ENCODE measurements at regions not wholly inside any gene's neighbourhood (a gene's known extent, or its start where the extent isn't known, plus 50 kb on each side); places are given as distances from the start of the nearest gene placed in this dataset.

DNA sequence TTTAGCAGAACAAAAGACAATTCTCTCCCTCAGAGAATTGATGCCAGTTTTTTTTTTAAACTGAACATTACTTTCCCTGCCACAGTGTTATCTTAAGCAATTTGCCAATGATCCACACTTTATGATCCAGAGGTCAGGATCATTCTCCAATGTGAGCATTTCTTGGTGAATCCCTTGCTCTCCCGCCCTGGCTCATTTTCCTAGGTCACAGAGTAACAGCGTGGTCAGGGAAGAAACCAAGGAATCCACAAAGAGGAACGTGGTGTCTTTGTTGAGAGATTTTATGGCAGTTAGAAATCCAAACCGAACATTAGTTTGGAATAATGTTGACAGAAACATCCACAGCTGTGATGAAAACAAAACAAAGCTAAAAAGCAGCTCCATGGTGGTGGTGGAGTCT, 250.3 kb downstream of the TTC32 start:
- H2BK15ac ChIP-seq (ENCODE audit: low read depth, low read length) = no peak overlapping the region
- no peaks in the 10 kb centered on the region for H4K20me1 ChIP-seq (ENCODE audit: control insufficient read depth, insufficient read depth, insufficient read length)
- no peak overlapping the region for H2BK20ac ChIP-seq (ENCODE audit: low read depth, low read length, poor library complexity, severe bottlenecking)
- H3K23ac ChIP-seq (ENCODE audit: insufficient read length, low read depth, low read length) = no peak overlapping the region
- 0 out of 2 replicates have a peak, but pooled peaks cover 2% of the 10 kb centered on the region for H3K27me3 ChIP-seq (ENCODE audit: insufficient read depth, low read length)
- H3K27ac ChIP-seq (ENCODE audit: insufficient read length, low read depth, low read length) = no peak overlapping the region
- no CpG with 5 or more reads among the region's 4 CpGs for WGBS (ENCODE audit: extremely low coverage, insufficient read length, low lambda C conversion rate)
- no peak overlapping the region for H3K4me3 Mint-ChIP-seq
- H3K14ac ChIP-seq (ENCODE audit: insufficient read depth, low read length) = no peak overlapping the region
- H3K4me2 ChIP-seq (ENCODE audit: insufficient read depth, insufficient read length, low read length) = no peak overlapping the region
- no peak overlapping the region for H3K56ac ChIP-seq (ENCODE audit: insufficient read length, low read depth, low read length)
- H3K4me1 ChIP-seq (ENCODE audit: insufficient read depth, low read length) = peaks cover 2% of the 10 kb centered on the region; the same call in 1 of the 2 replicates
- no peak overlapping the region for H2AFZ ChIP-seq (ENCODE audit: low read length)
- H2BK120ac ChIP-seq (ENCODE audit: low read depth, low read length, poor library complexity, severe bottlenecking) = no peak overlapping the region
- H3K18ac ChIP-seq (ENCODE audit: insufficient read length, low read depth, low read length) = no peak overlapping the region
- no peaks in the 10 kb centered on the region for H3K36me3 Mint-ChIP-seq (ENCODE audit: insufficient read depth in 1 of 3, low read depth in 3 of 3)
- no peak overlapping the region for H4K8ac ChIP-seq (replicated peaks; ENCODE audit: insufficient read length, low read depth, low read length)
- no peak overlapping the region for H4K91ac ChIP-seq (ENCODE audit: insufficient read length, low read depth, low read length)
- no peak overlapping the region for H2BK12ac ChIP-seq (ENCODE audit: insufficient read length, low read depth, low read length)
- TF ChIP-seq, protein P1, sequence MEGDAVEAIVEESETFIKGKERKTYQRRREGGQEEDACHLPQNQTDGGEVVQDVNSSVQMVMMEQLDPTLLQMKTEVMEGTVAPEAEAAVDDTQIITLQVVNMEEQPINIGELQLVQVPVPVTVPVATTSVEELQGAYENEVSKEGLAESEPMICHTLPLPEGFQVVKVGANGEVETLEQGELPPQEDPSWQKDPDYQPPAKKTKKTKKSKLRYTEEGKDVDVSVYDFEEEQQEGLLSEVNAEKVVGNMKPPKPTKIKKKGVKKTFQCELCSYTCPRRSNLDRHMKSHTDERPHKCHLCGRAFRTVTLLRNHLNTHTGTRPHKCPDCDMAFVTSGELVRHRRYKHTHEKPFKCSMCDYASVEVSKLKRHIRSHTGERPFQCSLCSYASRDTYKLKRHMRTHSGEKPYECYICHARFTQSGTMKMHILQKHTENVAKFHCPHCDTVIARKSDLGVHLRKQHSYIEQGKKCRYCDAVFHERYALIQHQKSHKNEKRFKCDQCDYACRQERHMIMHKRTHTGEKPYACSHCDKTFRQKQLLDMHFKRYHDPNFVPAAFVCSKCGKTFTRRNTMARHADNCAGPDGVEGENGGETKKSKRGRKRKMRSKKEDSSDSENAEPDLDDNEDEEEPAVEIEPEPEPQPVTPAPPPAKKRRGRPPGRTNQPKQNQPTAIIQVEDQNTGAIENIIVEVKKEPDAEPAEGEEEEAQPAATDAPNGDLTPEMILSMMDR (conservative IDR thresholded peaks at IDR 0.05) = no peak
- H3K9me3 ChIP-seq (ENCODE audit: control insufficient read depth, low read depth, low read length) = no peaks in the 10 kb centered on the region
- no peak overlapping the region for H3K27ac Mint-ChIP-seq
- no peaks in the 10 kb centered on the region for H3K23me2 ChIP-seq (ENCODE audit: insufficient read length, low read depth, low read length, poor library complexity, severe bottlenecking)
- no peak overlapping the region for H4K5ac ChIP-seq (ENCODE audit: insufficient read length, low read depth, low read length)
- peaks cover 6 to 13% of the 10 kb centered on the region in 2 experiments; a peak in 2 of 4 replicates for H3K4me1 Mint-ChIP-seq
- H3K4ac ChIP-seq (ENCODE audit: low read depth, low read length) = no peak overlapping the region
- H2AK5ac ChIP-seq (ENCODE audit: insufficient read length, low read length) = no peak overlapping the region
- no peak overlapping the region for H3T11ph ChIP-seq (ENCODE audit: low read length)
- no peak overlapping the region for H2BK5ac ChIP-seq (ENCODE audit: insufficient read length, low read length)
- no peaks in the 10 kb centered on the region for H3K27me3 Mint-ChIP-seq (ENCODE audit: low read depth)
- H3K79me1 ChIP-seq (ENCODE audit: insufficient read depth, low read depth, low read length, poor library complexity, severe bottlenecking) = no peaks in the 10 kb centered on the region
- no peaks in the 10 kb centered on the region for H3K9me3 Mint-ChIP-seq
- H3K79me2 ChIP-seq (ENCODE audit: insufficient read depth, low read length) = no peaks in the 10 kb centered on the region
- DNase-seq = no peak
- no peak overlapping the region for H3K9ac ChIP-seq (ENCODE audit: extremely low read depth, insufficient read length, low read length)

All from H9 (cell line).